Activated naive CD4-positive, alpha-beta T cell treated with anti-CD3 and anti-CD28 coated beads, Interleukin-2, amount 50 U/mL, for 16 hours (primary cell): ENCODE measurements at regions not wholly inside any gene's neighbourhood (a gene's known extent, or its start where the extent isn't known, plus 50 kb on each side); places are given as distances from the start of the nearest gene placed in this dataset.
A peak's percentile ranks its signal among the peaks of the same experiment; 100 is the strongest.

Experiments used
- DNase-seq: peaks from one replicate; pipeline ENCODE4 v3.0.0-alpha.2; 2020

GRCh38 chr7:12085516-12085915 is 125.6 kb upstream of the TMEM106B start:
- DNase-seq, result no peak

- DNase-seq, result no peak
These were observed 120.9 kb upstream of the TMEM106B start for GRCh38 chr7:12089951-12090756.

GRCh38 chr7:12090757-12091221 is 120.3 kb upstream of the TMEM106B start:
- no peak for DNase-seq

GRCh38 chr7:12091231-12091630 is 119.9 kb upstream of the TMEM106B start:
- no peak for DNase-seq

GRCh38 chr7:12092499-12093130 is 118.5 kb upstream of the TMEM106B start:
- DNase-seq, result no peak

GRCh38 chr7:12093365-12093764 is 117.7 kb upstream of the TMEM106B start:
- no peak for DNase-seq

GRCh38 chr7:12094365-12094921 is 116.7 kb upstream of the TMEM106B start:
- no peak for DNase-seq

GRCh38 chr7:12102126-12102525 is 109.0 kb upstream of the TMEM106B start:
- no peak for DNase-seq

- DNase-seq, result no peak
These were observed 108.6 kb upstream of the TMEM106B start for GRCh38 chr7:12102527-12102926.

- no peak for DNase-seq
These were observed 107.1 kb upstream of the TMEM106B start for GRCh38 chr7:12103948-12104347.

GRCh38 chr7:12107381-12107780 is 103.7 kb upstream of the TMEM106B start:
- DNase-seq, result no peak

- DNase-seq, result no peak
These were observed 103.2 kb upstream of the TMEM106B start for GRCh38 chr7:12107841-12108254.

- DNase-seq, result no peak
These were observed 100.7 kb upstream of the TMEM106B start for GRCh38 chr7:12110425-12110824.

GRCh38 chr7:12111422-12112405 is 99.4 kb upstream of the TMEM106B start:
- DNase-seq, result peak; percentile 28

- DNase-seq, result no peak
These were observed 93.9 kb upstream of the TMEM106B start for GRCh38 chr7:12117170-12117569.

GRCh38 chr7:12119620-12120303 is 91.3 kb upstream of the TMEM106B start:
- no peak for DNase-seq

- DNase-seq, result no peak
These were observed 90.5 kb upstream of the TMEM106B start for GRCh38 chr7:12120632-12121031.

- DNase-seq, result no peak
These were observed 87.9 kb upstream of the TMEM106B start for GRCh38 chr7:12123172-12123571.

- no peak for DNase-seq
These were observed 87.1 kb upstream of the TMEM106B start for GRCh38 chr7:12124028-12124427.

- DNase-seq, result no peak
These were observed 83.6 kb upstream of the TMEM106B start for GRCh38 chr7:12127455-12127854.

- DNase-seq, result no peak
These were observed 80.5 kb upstream of the TMEM106B start for GRCh38 chr7:12130609-12131008.

- DNase-seq, result no peak
These were observed 80.0 kb upstream of the TMEM106B start for GRCh38 chr7:12131122-12131521.
